GM12873 (cell line): ENCODE measurements at regions not wholly inside any gene's neighbourhood (a gene's known extent, or its start where the extent isn't known, plus 50 kb on each side); places are given as distances from the start of the nearest gene placed in this dataset.

Experiments used
- TF ChIP-seq, protein P1 (sequence below): IDR thresholded peaks from 2 replicates; pipeline ENCODE4 v1.5.1; 2012; ENCODE audit warnings: low read depth, mild to moderate bottlenecking, moderate library complexity, low read length, control low read depth; ENCODE audit not compliant: insufficient read depth; ENCODE audit errors: missing control alignments

DNA sequence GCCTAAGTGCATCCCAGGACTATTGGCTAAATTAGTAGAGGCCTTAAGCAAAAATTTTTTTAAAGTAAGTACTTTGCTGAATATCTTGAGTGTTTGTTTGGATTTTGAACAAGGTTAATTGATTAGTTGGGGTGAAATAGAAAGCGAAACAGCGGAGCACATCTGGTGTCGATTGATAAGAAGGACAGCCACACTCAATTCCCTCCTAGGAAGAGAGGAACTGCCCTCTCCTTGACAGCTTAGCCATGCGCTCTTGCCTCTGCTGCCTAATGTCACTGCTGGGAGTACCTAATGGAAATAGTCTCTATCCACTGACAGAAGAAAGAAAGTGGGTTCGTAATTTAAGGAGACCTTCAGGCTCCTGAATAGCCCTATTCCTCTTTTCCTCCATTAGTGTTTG lies 943.6 kb downstream of the DIPK2A start:
- TF ChIP-seq, protein P1, sequence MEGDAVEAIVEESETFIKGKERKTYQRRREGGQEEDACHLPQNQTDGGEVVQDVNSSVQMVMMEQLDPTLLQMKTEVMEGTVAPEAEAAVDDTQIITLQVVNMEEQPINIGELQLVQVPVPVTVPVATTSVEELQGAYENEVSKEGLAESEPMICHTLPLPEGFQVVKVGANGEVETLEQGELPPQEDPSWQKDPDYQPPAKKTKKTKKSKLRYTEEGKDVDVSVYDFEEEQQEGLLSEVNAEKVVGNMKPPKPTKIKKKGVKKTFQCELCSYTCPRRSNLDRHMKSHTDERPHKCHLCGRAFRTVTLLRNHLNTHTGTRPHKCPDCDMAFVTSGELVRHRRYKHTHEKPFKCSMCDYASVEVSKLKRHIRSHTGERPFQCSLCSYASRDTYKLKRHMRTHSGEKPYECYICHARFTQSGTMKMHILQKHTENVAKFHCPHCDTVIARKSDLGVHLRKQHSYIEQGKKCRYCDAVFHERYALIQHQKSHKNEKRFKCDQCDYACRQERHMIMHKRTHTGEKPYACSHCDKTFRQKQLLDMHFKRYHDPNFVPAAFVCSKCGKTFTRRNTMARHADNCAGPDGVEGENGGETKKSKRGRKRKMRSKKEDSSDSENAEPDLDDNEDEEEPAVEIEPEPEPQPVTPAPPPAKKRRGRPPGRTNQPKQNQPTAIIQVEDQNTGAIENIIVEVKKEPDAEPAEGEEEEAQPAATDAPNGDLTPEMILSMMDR, result no peak

- TF ChIP-seq, protein P1, result no peak
Observed at GRCh38 chr3:144921710-144922109, 950.1 kb downstream of the DIPK2A start.

DNA sequence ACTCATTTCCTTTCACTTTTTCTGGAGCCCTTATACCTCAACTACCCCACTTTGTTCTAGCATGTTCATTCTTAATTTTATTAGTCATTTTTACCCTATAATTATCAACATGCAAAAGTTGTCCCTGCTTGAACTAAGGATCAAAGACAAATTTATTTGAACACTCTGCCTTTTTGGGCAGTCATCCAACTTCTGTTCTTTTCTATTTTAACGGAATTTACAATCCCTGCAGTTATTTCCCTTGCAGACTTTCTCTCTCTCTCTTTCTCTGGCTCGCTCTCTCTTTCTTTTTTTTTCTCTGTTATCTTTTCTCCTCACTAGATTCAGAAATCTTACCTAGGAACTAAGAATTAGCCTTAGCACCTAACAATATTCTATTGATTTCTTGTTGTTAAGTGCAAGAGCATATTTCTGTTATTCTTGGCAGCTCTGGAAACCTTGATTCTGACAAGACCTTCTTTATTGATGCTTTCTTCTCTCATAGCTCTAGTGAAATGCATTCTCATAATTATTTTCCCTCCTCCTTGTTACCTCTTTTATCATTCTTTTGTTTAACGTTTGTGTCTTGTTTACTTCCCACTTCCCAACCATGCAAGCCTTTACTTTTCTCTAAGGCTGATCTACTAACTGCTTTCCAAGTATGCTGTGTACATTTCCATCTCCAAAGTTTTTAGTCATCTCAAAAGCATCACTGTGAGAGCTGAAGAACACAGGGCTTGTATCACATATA lies 951.6 kb downstream of the DIPK2A start:
- TF ChIP-seq, protein P1, result no peak

- TF ChIP-seq, protein P1, result no peak
Observed at GRCh38 chr3:144930431-144930830, 958.8 kb downstream of the DIPK2A start.

- TF ChIP-seq, protein P1, result no peak
Observed at GRCh38 chr3:144931590-144931989, 960.0 kb downstream of the DIPK2A start.

GRCh38 chr3:144942093-144942837 lies 970.6 kb downstream of the DIPK2A start:
- TF ChIP-seq, protein P1, result no peak

- TF ChIP-seq, protein P1, result no peak
Observed at GRCh38 chr3:144942838-144943197, 971.2 kb downstream of the DIPK2A start.
